ENCODE measurements at regions not wholly inside any gene's neighbourhood (a gene's known extent, or its start where the extent isn't known, plus 50 kb on each side); places are given as distances from the start of the nearest gene placed in this dataset.
"Not testable (repeated sequence)": the region's sequence is repeated elsewhere in the genome, so short reads cannot be mapped to it uniquely, and the experiment has no call there.

DNA sequence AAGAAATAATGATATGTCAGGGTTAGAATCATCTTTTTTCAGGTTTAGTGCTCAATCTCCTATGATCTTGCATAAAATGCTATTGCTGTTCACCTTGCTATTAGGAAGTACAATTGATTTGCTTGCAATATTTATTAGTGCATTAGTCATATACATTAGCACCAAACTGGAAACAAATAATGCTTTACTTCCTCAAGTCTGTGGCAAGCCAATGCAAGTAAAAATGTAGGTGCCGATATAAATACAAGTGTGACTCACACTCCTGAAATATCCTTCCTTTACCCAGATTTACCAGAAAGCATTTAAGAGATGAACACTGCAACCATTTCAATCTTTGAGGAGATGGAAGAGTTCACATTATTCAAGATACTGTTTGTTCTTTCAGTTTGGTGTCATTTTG, 1487.7 kb upstream of the ADGRL3 start:
- POLR2A ChIA-PET: no interaction called here
- no peaks in the 10 kb centered on the region for H3K27me3 ChIP-seq (ENCODE audit: control insufficient read depth, insufficient read depth, low read length)
- H3K4me3 ChIP-seq (ENCODE audit: low read depth, low read length): no peak overlapping the region
- H3K36me3 ChIP-seq (ENCODE audit: control insufficient read depth, insufficient read depth, low read length): no peaks in the 10 kb centered on the region
- no peak for DNase-seq (ENCODE audit: low read depth)
- CTCF ChIA-PET: no interaction called here
- TF ChIP-seq, protein P1, sequence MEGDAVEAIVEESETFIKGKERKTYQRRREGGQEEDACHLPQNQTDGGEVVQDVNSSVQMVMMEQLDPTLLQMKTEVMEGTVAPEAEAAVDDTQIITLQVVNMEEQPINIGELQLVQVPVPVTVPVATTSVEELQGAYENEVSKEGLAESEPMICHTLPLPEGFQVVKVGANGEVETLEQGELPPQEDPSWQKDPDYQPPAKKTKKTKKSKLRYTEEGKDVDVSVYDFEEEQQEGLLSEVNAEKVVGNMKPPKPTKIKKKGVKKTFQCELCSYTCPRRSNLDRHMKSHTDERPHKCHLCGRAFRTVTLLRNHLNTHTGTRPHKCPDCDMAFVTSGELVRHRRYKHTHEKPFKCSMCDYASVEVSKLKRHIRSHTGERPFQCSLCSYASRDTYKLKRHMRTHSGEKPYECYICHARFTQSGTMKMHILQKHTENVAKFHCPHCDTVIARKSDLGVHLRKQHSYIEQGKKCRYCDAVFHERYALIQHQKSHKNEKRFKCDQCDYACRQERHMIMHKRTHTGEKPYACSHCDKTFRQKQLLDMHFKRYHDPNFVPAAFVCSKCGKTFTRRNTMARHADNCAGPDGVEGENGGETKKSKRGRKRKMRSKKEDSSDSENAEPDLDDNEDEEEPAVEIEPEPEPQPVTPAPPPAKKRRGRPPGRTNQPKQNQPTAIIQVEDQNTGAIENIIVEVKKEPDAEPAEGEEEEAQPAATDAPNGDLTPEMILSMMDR (IDR thresholded peaks at IDR 0.05; ENCODE audit: insufficient read depth, low read depth, low read length): no peak

DNA sequence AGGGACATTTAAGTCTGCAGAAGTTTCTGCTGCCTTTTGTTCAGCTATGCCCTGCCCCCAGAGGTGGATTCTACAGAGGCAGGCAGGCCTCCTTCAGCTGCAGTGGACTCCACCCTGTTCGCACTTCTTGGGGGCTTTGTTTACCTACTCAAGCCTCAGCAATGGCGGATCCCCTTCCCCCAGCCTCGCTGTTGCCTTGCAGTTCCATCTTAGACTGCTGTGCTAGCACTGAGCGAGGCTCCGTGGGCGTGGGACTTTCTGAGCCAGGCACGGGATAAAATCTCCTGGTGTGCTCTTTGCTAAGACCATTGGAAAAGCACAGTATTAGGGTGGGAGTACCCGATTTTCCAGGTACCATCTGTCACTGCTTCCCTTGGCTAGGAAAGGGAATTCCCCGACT, 1475.8 kb upstream of the ADGRL3 start:
- H3K36me3 ChIP-seq (ENCODE audit: control insufficient read depth, insufficient read depth, low read length); DNase-seq (ENCODE audit: low read depth); CTCF ChIA-PET; POLR2A ChIA-PET; H3K27me3 ChIP-seq (ENCODE audit: control insufficient read depth, insufficient read depth, low read length); H3K4me3 ChIP-seq (ENCODE audit: low read depth, low read length): not testable (repeated sequence)

DNA sequence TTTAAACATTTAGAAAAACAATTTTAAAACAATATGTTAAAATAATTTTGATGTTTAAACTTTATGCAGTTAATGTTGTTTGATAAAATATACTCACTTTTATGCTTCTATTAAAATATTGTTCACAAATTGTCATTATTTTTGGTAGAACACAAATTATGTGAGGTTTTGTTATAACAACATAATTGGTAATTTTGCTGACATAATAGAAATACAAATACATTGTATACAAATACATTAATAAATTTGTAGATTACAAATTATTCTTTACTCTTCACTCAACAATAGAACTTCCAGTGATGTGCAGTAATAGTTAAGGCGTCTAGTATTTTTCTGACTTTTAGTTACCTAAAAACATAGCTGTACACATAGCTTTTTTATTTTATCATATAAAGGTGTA, 1472.4 kb upstream of the ADGRL3 start:
- POLR2A ChIA-PET: no interaction called here
- no peaks in the 10 kb centered on the region for H3K36me3 ChIP-seq (ENCODE audit: control insufficient read depth, insufficient read depth, low read length)
- no peak overlapping the region for H3K4me3 ChIP-seq (ENCODE audit: low read depth, low read length)
- CTCF ChIA-PET: no interaction called here
- TF ChIP-seq, protein P1 (IDR thresholded peaks at IDR 0.05; ENCODE audit: insufficient read depth, low read depth, low read length): no peak
- DNase-seq (ENCODE audit: low read depth): no peak
- H3K27me3 ChIP-seq (ENCODE audit: control insufficient read depth, insufficient read depth, low read length): no peaks in the 10 kb centered on the region

DNA sequence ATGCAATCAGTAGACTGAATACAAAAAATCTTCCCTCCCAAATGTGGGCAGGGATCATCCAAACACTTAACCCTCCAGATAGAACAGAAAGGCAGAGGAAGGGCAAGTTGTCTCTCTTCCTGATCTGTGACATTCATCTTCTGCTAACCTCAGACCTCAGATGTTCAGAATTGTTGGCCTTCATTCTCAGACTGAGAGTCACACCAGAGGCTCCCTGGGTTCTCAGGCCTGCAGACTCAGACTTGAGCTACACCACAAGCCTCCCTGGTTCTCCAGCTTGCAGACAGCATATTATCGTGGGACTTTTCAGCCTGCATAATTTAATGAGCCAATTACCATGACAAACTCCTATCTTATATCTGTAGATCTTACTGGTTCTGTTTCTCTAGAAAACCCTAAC, 1471.6 kb upstream of the ADGRL3 start:
- Histone ChIP-seq H3K4me3 (ENCODE audit: low read depth, low read length) (no peak overlapping the region), H3K27me3 (ENCODE audit: control insufficient read depth, insufficient read depth, low read length) (no peaks in the 10 kb centered on the region), H3K36me3 (ENCODE audit: control insufficient read depth, insufficient read depth, low read length) (no peaks in the 10 kb centered on the region)
- TF ChIP-seq, protein P1 (IDR thresholded peaks at IDR 0.05; ENCODE audit: insufficient read depth, low read depth, low read length): no peak
- POLR2A ChIA-PET: no interaction called here
- CTCF ChIA-PET: no interaction called here
- DNase-seq (ENCODE audit: low read depth): no peak

DNA sequence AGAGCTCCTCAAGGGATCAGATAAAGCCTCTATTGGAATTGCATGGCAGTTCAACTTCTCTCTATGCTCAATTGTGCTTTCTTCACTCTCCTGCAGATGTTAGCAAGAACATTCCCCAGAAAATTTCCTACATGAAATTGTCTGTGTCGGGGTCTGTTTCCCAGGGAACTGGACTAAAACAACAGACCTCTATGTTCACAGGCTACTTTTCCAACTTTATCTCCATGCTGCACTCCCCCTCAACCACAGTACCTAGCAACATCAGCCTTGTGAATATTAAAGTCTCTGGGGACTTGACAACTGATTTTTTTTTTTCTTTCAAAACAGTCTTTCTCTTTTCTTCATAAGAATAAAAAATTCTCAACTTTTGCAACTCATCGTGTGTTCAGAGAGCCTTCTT, 1470.8 kb upstream of the ADGRL3 start:
- CTCF ChIA-PET: no interaction called here
- POLR2A ChIA-PET: no interaction called here
- Histone ChIP-seq H3K4me3 (ENCODE audit: low read depth, low read length) (no peak overlapping the region), H3K27me3 (ENCODE audit: control insufficient read depth, insufficient read depth, low read length) (no peaks in the 10 kb centered on the region), H3K36me3 (ENCODE audit: control insufficient read depth, insufficient read depth, low read length) (no peaks in the 10 kb centered on the region)
- TF ChIP-seq, protein P1 (IDR thresholded peaks at IDR 0.05; ENCODE audit: insufficient read depth, low read depth, low read length): no peak
- no peak for DNase-seq (ENCODE audit: low read depth)

DNA sequence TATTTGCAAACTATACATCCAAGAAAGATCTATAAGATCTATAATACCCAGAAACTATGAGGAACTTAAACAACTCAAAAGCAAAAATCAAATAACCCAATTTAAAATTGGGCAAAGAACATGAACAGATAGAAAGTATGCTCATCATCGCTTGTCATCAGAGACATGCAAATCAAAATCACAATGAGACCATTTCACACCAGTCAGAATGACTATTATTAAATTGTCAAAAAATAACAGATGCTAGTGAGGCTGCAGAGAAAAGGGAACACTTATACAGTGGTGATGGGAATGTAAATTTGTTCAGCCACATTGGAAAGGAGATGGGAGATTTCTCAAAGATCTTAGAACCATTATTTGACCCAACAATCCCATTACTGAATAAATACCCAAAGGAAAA, 1451.7 kb upstream of the ADGRL3 start:
- H3K36me3 ChIP-seq (ENCODE audit: control insufficient read depth, insufficient read depth, low read length): no peaks in the 10 kb centered on the region
- no peak for DNase-seq (ENCODE audit: low read depth)
- ChIA-PET CTCF (no interaction called here), POLR2A (no interaction called here)
- no peak overlapping the region for H3K4me3 ChIP-seq (ENCODE audit: low read depth, low read length)
- TF ChIP-seq, protein P1 (IDR thresholded peaks at IDR 0.05; ENCODE audit: insufficient read depth, low read depth, low read length): no peak
- no peaks in the 10 kb centered on the region for H3K27me3 ChIP-seq (ENCODE audit: control insufficient read depth, insufficient read depth, low read length)
